DND-41 (cell line): ENCODE measurements at regions not wholly inside any gene's neighbourhood (a gene's known extent, or its start where the extent isn't known, plus 50 kb on each side); places are given as distances from the start of the nearest gene placed in this dataset.

Experiments used
- ATAC-seq: fragments of 200-7000 bp; cut with Tn5 transposase; 3 replicates; pipeline ENCODE4 v1.9.1; 2021; ENCODE audit warnings: low read depth; ENCODE audit not compliant: insufficient read depth
- DNase-seq: peaks from one replicate; pipeline ENCODE4 v3.0.0-alpha.2; 2020
- H2AFZ ChIP-seq: 2 replicates; pipeline ENCODE4 v1.6.0; 2012; ENCODE audit warnings: low read depth, low read length
- H3K27ac ChIP-seq: 2 replicates; pipeline ENCODE4 v1.5.1; 2012; ENCODE audit warnings: low read length, inconsistent platforms
- H3K27me3 ChIP-seq: fragments of 200-600 bp; sonication (generic); 2 replicates; pipeline ENCODE4 v1.6.0; 2012; ENCODE audit warnings: low read length, mild to moderate bottlenecking, inconsistent platforms; ENCODE audit not compliant: insufficient read depth, poor library complexity
- H3K36me3 ChIP-seq: 2 replicates; pipeline ENCODE4 v1.5.1; 2012; ENCODE audit warnings: low read length, inconsistent platforms; ENCODE audit not compliant: insufficient read depth
- H3K4me1 ChIP-seq: 2 replicates; pipeline ENCODE4 v1.5.1; 2012; ENCODE audit warnings: mild to moderate bottlenecking, low read length; ENCODE audit not compliant: insufficient read depth
- H3K4me2 ChIP-seq: 2 replicates; pipeline ENCODE4 v1.6.0; 2012; ENCODE audit warnings: mild to moderate bottlenecking, moderate library complexity, low read length, inconsistent platforms; ENCODE audit not compliant: insufficient read depth
- H3K4me3 ChIP-seq, 2 experiments: fragments of 200-600 bp in 1 of 2; shearing (Covaris generic) in 1 of 2; 2 replicates each; pipeline ENCODE4 v1.5.1; 2012 to 2016; ENCODE audit warnings: inconsistent platforms in 2 of 2, low read length in 2 of 2, mild to moderate bottlenecking in 2 of 2, low read depth in 1 of 2, moderate library complexity in 1 of 2
- H3K79me2 ChIP-seq: 2 replicates; pipeline ENCODE4 v1.6.0; 2012; ENCODE audit warnings: low read length, inconsistent platforms; ENCODE audit not compliant: insufficient read depth
- H3K9ac ChIP-seq: 2 replicates; pipeline ENCODE4 v1.6.0; 2012; ENCODE audit warnings: low read depth, mild to moderate bottlenecking, inconsistent platforms, low read length, moderate library complexity
- H3K9me3 ChIP-seq: 2 replicates; pipeline ENCODE4 v1.5.1; 2012; ENCODE audit warnings: low read length, moderate library complexity, mild to moderate bottlenecking, inconsistent platforms; ENCODE audit not compliant: insufficient read depth, severe bottlenecking
- H4K20me1 ChIP-seq: 2 replicates; pipeline ENCODE4 v1.6.0; 2012; ENCODE audit warnings: low read length; ENCODE audit not compliant: insufficient read depth
- CTCF ChIP-seq: IDR thresholded peaks from 2 replicates; pipeline ENCODE4 v1.5.1; 2012; ENCODE audit warnings: borderline replicate concordance, low read length, moderate library complexity, mild to moderate bottlenecking; ENCODE audit not compliant: poor library complexity, severe bottlenecking; ENCODE audit errors: extremely low read depth
- EZH2 ChIP-seq: IDR thresholded peaks from 3 replicates; pipeline ENCODE4 v1.6.1; 2012; ENCODE audit warnings: borderline replicate concordance, low read depth, mild to moderate bottlenecking, moderate library complexity, low read length, inconsistent platforms; ENCODE audit not compliant: severe bottlenecking

- no peak for ATAC-seq
- DNase-seq, result no peak
- Histone ChIP-seq H3K4me2 (no peak overlapping the region), H4K20me1 (no peaks in the 10 kb centered on the region), H3K36me3 (no peaks in the 10 kb centered on the region), H3K79me2 (no peaks in the 10 kb centered on the region), H3K9ac (no peak overlapping the region), H3K27me3 (peaks cover 6% of the 10 kb centered on the region), H3K4me1 (no peaks in the 10 kb centered on the region), H3K9me3 (no peaks in the 10 kb centered on the region), H2AFZ (no peak overlapping the region), H3K27ac (no peak overlapping the region), H3K4me3 (no peak overlapping the region)
- TF ChIP-seq EZH2 (no peak), CTCF (no peak)
Observed at GRCh38 chr7:128164955-128165670, 76.0 kb upstream of the LEP start.

GRCh38 chr7:128165927-128166420 is 75.1 kb upstream of the LEP start:
- no peak overlapping the region for H2AFZ ChIP-seq
- no peaks in the 10 kb centered on the region; the same call in 1 of the 2 replicates for H4K20me1 ChIP-seq
- no peaks in the 10 kb centered on the region for H3K9me3 ChIP-seq
- no peak overlapping the region for H3K4me2 ChIP-seq
- DNase-seq (no peak), ATAC-seq (no peak)
- H3K27me3 ChIP-seq, result peaks cover 4% of the 10 kb centered on the region
- H3K27ac ChIP-seq, result no peak overlapping the region
- H3K36me3 ChIP-seq, result no peaks in the 10 kb centered on the region
- no peaks in the 10 kb centered on the region for H3K4me1 ChIP-seq
- no peak overlapping the region for H3K4me3 ChIP-seq
- H3K79me2 ChIP-seq, result no peaks in the 10 kb centered on the region
- H3K9ac ChIP-seq, result no peak overlapping the region
- TF ChIP-seq CTCF (no peak), EZH2 (no peak)

GRCh38 chr7:128166603-128167041 is 74.5 kb upstream of the LEP start:
- no peak for DNase-seq
- no peak for ATAC-seq
- Histone ChIP-seq H3K9ac (no peak overlapping the region), H3K4me1 (no peaks in the 10 kb centered on the region), H2AFZ (no peak overlapping the region), H3K9me3 (no peaks in the 10 kb centered on the region), H4K20me1 (peaks cover 3% of the 10 kb centered on the region; the same call in 1 of the 2 replicates), H3K36me3 (no peaks in the 10 kb centered on the region), H3K27me3 (peaks cover 2% of the 10 kb centered on the region), H3K27ac (no peak overlapping the region), H3K4me3 (no peak overlapping the region), H3K79me2 (no peaks in the 10 kb centered on the region), H3K4me2 (no peak overlapping the region)
- TF ChIP-seq EZH2 (no peak), CTCF (no peak)
